Loucy (cell line): ENCODE measurements at regions not wholly inside any gene's neighbourhood (a gene's known extent, or its start where the extent isn't known, plus 50 kb on each side); places are given as distances from the start of the nearest gene placed in this dataset.

Source experiments
- CTCF ChIP-seq: fragments of 200-600 bp; sonication (generic); conservative IDR thresholded peaks from 2 replicates; pipeline ENCODE4 v1.5.1; 2014; ENCODE audit warnings: mild to moderate bottlenecking, antibody characterized with exemption, low read length
- EZH2phosphoT487 ChIP-seq: fragments of 200-600 bp; IDR thresholded peaks from 2 replicates; pipeline ENCODE4 v1.6.1; 2018; ENCODE audit warnings: antibody characterized with exemption, mild to moderate bottlenecking, moderate library complexity, borderline replicate concordance

GRCh38 chr11:23494981-23495380 is 634.7 kb upstream of the CCDC179 start:
- TF ChIP-seq CTCF = no peak
- no peak for TF ChIP-seq EZH2phosphoT487
